GM10248 (cell line): ENCODE measurements at regions not wholly inside any gene's neighbourhood (a gene's known extent, or its start where the extent isn't known, plus 50 kb on each side); places are given as distances from the start of the nearest gene placed in this dataset.

Source experiments
- CTCF ChIA-PET: fragments of 300-600 bp; sonication (Branson Sonifier 250); formaldehyde crosslinking; extraction: SDS; loops from one replicate; lab custom pipeline; 2021; ENCODE audit warnings: antibody characterized with exemption; lab: Yijun Ruan, JAX
- POLR2A ChIA-PET: fragments of 350-650 bp; sonication (Branson Sonifier 250); formaldehyde crosslinking; extraction: SDS; loops from one replicate; lab custom pipeline; 2020; ENCODE audit warnings: antibody characterized with exemption; lab: Yijun Ruan, JAX
- DNase-seq: peaks from one replicate; pipeline ENCODE4 v3.0.0; 2012; ENCODE audit errors: extremely low spot score
- TF ChIP-seq, protein P1 (sequence below): IDR thresholded peaks from 2 replicates; pipeline ENCODE4 v1.5.1; 2012; ENCODE audit warnings: mild to moderate bottlenecking, low read depth; ENCODE audit errors: extremely low read depth, missing control alignments, control extremely low read depth

DNA sequence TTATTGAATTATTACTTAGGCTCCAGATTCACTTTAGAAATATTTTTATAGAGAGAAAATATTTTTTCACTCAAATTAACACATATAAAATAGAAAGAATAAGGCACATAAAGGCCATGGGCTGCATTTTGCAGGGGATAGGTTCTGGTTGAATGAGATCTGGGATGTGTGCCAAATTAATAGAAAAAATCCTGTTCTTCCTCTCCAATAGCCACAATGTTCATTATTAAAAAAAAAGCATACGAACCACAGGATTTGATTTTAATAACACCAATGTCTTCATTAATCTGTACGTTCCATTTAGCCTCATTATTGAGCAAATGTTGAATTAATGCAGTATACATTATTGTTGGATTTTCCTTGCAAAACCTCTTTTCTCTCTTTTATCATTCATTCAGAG is 622.8 kb upstream of the AGTR1 start:
- TF ChIP-seq, protein P1, sequence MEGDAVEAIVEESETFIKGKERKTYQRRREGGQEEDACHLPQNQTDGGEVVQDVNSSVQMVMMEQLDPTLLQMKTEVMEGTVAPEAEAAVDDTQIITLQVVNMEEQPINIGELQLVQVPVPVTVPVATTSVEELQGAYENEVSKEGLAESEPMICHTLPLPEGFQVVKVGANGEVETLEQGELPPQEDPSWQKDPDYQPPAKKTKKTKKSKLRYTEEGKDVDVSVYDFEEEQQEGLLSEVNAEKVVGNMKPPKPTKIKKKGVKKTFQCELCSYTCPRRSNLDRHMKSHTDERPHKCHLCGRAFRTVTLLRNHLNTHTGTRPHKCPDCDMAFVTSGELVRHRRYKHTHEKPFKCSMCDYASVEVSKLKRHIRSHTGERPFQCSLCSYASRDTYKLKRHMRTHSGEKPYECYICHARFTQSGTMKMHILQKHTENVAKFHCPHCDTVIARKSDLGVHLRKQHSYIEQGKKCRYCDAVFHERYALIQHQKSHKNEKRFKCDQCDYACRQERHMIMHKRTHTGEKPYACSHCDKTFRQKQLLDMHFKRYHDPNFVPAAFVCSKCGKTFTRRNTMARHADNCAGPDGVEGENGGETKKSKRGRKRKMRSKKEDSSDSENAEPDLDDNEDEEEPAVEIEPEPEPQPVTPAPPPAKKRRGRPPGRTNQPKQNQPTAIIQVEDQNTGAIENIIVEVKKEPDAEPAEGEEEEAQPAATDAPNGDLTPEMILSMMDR, result no peak
- CTCF ChIA-PET, result no interaction called here
- POLR2A ChIA-PET, result no interaction called here
- DNase-seq, result no peak

DNA sequence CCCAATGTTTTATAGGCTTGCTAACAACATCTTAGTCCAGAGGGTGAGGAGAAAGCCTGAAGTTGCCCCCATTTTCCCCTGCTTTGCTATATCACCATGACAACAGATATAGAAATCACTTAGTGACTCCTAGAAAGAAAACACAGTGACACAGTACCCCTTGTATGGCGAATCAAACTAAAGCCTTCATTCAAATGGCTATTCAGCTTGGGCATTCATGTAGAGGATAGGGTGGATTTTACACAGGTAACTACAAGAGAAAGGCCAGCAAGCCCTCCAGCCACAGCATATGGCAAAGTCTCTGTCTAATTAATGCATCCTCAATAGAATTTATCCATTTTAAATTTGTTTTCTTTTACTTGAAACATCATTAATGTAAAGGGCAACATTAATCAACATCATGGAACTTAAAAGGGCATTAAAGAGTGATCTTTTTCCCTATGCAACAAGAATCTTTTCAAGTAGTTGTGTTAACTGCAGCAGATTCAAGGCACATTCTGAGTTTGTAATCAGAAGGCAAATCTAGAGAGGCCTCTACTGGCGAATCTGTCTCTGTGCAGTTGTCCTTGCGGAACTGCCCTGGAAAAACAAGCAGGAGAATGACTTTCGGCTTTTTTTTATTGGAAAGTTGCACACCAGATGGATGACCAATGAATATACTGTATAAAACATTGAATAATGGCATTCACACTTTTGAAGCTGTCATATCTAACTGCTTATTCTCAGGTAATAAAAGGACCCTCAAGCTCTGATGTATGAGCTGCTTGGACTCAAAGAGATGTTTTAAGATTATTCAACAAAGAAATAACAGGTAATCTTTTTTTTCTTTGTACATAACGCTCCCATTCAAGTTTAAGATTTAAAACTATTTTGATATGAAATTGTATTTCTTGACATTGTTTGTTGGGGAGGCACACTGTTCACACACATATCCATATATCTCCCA is 621.7 kb upstream of the AGTR1 start:
- TF ChIP-seq, protein P1, result no peak
- ChIA-PET POLR2A (no interaction called here), CTCF (interaction anchor here (1.5 to 2.1 kb wide), 3 partner anchors 16 to 435 kb away, joined by 3 to 6 read pairs (median 3); no protein-coding TSS in a partner anchor)
- no peak for DNase-seq

DNA sequence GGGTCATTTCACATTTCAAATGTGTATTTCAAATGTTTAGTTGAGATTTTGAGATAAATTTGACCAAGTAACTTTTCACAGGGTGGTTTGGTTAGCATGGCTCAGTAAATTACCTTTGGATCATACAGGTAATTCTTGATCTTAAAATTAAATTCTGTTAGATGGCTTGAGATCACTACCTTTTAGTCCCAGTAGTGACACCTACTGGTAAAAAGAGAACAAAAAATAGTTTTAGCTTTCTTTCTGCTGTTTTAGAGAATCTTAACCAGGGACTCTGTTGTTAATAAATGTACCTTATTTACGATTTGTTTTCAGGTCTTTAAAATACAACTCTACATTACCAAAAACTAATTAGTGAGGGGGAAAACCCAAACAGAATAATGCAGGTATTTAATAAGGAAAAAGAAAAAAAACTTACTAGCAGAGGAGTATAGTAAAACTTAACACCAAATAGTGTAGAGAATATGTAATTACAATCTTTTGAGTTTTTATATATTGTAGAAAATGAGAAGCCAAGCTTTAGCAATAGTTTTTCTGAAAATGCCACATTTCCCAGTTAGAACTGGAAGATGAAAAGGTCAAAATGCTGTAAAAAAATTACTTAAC is 620.3 kb upstream of the AGTR1 start:
- ChIA-PET CTCF (interaction anchor here (1.1 to 2.1 kb wide), 5 partner anchors 15 to 436 kb away, joined by 3 to 6 read pairs (median 3); no protein-coding TSS in a partner anchor), POLR2A (no interaction called here)
- TF ChIP-seq, protein P1, result peak; percentile 51
- DNase-seq, result no peak

DNA sequence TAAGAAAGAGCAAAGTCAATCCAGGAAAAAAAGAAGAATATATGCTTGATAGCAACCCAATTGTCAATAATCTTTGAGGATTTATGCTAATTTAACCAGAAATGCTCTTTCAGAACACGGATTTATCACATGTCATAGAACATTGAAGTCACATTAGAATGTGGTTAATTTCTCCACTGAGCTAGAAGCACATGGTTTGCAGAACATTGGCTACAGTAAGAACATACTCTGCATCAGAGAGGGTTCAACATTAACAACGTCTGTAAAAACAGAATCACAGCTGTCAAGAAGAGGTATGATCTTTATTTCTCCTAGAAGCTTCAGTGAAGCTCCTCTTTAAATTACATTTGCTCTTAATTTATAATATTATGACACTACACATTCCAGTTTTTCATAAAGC is 619.7 kb upstream of the AGTR1 start:
- CTCF ChIA-PET, result interaction anchor here (1.1 to 2.1 kb wide), 4 partner anchors 15 to 437 kb away, joined by 3 to 6 read pairs (median 4); no protein-coding TSS in a partner anchor
- no peak for DNase-seq
- TF ChIP-seq, protein P1, result no peak
- POLR2A ChIA-PET, result no interaction called here

DNA sequence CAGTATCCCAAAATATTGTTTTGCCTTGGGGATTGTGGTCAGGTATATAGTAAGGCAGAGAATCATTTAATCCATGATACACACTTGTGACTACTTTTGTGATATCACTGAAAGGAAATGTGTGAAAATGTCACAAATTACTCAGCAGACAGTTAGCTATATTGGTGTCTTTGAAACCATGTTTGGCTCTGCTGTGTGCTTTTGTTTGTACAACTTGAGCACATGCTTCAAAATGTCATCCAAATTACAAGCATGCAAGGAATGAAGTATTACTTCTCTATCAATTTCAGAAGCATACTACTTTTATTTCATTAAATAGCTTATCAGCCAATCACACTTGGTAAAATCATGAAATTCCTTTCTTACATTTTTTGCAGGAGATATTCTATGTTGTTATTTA is 619.0 kb upstream of the AGTR1 start:
- DNase-seq, result no peak
- CTCF ChIA-PET, result interaction anchor here (1.7 kb wide), 1 partner anchor 14 kb away, joined by 4 read pairs; no protein-coding TSS in a partner anchor
- POLR2A ChIA-PET, result no interaction called here
- TF ChIP-seq, protein P1, result no peak

DNA sequence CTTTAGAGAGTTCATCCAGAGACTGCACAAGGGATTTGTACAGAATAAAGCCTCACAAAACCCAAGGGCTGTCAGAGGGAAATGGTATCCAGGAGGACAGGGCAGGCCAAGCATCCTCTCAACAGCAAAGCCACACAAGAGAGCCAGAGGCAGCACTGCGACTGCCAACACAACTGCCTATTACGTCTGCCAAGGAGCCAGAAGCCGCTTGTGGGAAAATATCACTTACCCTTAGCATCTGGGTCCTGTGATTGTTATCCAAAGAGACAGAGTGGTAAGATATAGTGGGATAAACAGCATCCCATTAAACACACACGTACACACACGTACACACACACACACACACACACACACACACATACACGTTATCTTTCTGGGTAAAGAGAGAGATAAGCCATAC is 618.3 kb upstream of the AGTR1 start:
- DNase-seq, result no peak
- CTCF ChIA-PET, result no interaction called here
- TF ChIP-seq, protein P1, result no peak
- POLR2A ChIA-PET, result no interaction called here
